PC-3 (cell line): ENCODE measurements at regions not wholly inside any gene's neighbourhood (a gene's known extent, or its start where the extent isn't known, plus 50 kb on each side); places are given as distances from the start of the nearest gene placed in this dataset.

Source experiments
- ATAC-seq: fragments of 200-7000 bp; cut with Tn5 transposase; 2 replicates; pipeline ENCODE4 v1.9.1; 2020; ENCODE audit warnings: mild to moderate bottlenecking, moderate library complexity
- BruUV-seq: library from RNA; stranded (reverse); fragments of 400-500 nt; replicated peaks from 2 replicates; lab custom pipeline; 2021; lab: Mats Ljungman, UMichigan
- CTCF ChIA-PET: fragments of 300-600 bp; sonication (Branson Sonifier 250); formaldehyde crosslinking; loops from one replicate; lab custom pipeline; 2022; ENCODE audit warnings: antibody characterized with exemption; lab: Charles Lee
- POLR2A ChIA-PET: fragments of 300-600 bp; sonication (Branson Sonifier 250); formaldehyde crosslinking; loops from one replicate; lab custom pipeline; 2022; ENCODE audit warnings: antibody characterized with exemption; ENCODE audit not compliant: unreplicated experiment; lab: Charles Lee
- DNase-seq: peaks from one replicate; pipeline ENCODE4 v3.0.0-alpha.2; 2015
- H2AFZ ChIP-seq: fragments of 300-600 bp; sonication (generic); 2 replicates; pipeline ENCODE4 v1.6.0; 2016; ENCODE audit warnings: antibody characterized with exemption, low read length
- H3F3A ChIP-seq: fragments of 300-600 bp; sonication (generic); one replicate; pipeline ENCODE4 v1.6.0; 2017; ENCODE audit warnings: antibody characterized with exemption, low read length, control low read depth, mild to moderate bottlenecking; ENCODE audit not compliant: unreplicated experiment
- H3K27ac ChIP-seq: fragments of 300-600 bp; sonication (generic); 2 replicates; pipeline ENCODE4 v1.5.1; 2016; ENCODE audit warnings: mild to moderate bottlenecking, low read length
- H3K27me3 ChIP-seq: fragments of 300-600 bp; sonication (generic); 2 replicates; pipeline ENCODE4 v1.6.1; 2016; ENCODE audit warnings: low read length, mixed read lengths
- H3K36me3 ChIP-seq: fragments of 300-600 bp; sonication (generic); 2 replicates; pipeline ENCODE4 v1.6.1; 2016; ENCODE audit warnings: low read depth, mixed run types, low read length, mixed read lengths
- H3K4me1 ChIP-seq: fragments of 300-600 bp; sonication (generic); 2 replicates; pipeline ENCODE4 v1.5.1; 2016; ENCODE audit warnings: low read length; ENCODE audit not compliant: insufficient read depth
- H3K4me2 ChIP-seq: fragments of 300-600 bp; sonication (generic); 2 replicates; pipeline ENCODE4 v1.6.0; 2016; ENCODE audit warnings: low read length
- H3K4me3 ChIP-seq: fragments of 300-600 bp; sonication (generic); 2 replicates; pipeline ENCODE4 v1.5.1; 2016; ENCODE audit warnings: mild to moderate bottlenecking, low read length, mixed read lengths
- H3K79me2 ChIP-seq: fragments of 300-600 bp; sonication (generic); 2 replicates; pipeline ENCODE4 v1.6.1; 2017; ENCODE audit warnings: low read length, mixed read lengths
- H3K9ac ChIP-seq: fragments of 300-600 bp; sonication (generic); 2 replicates; pipeline ENCODE4 v1.6.0; 2016; ENCODE audit warnings: mild to moderate bottlenecking, low read length
- H3K9me2 ChIP-seq: fragments of 300-600 bp; sonication (generic); replicated peaks from 2 replicates; pipeline ENCODE4 v1.6.1; 2016; ENCODE audit warnings: mixed run types, low read length, mixed read lengths
- H3K9me3 ChIP-seq: fragments of 300-600 bp; sonication (generic); 2 replicates; pipeline ENCODE4 v1.6.1; 2016; ENCODE audit warnings: low read length, mixed read lengths
- H4K20me1 ChIP-seq: fragments of 300-600 bp; sonication (generic); 2 replicates; pipeline ENCODE4 v1.6.1; 2016; ENCODE audit warnings: low read length, mixed read lengths
- EZH2 ChIP-seq: fragments of 300-600 bp; sonication (generic); IDR thresholded peaks from one replicate; pipeline ENCODE4 v1.6.1; 2017; ENCODE audit warnings: antibody characterized with exemption, mild to moderate bottlenecking, low read length; ENCODE audit not compliant: unreplicated experiment
- EZH2phosphoT487 ChIP-seq: fragments of 300-600 bp; sonication (generic); IDR thresholded peaks from 2 replicates; pipeline ENCODE4 v1.6.1; 2018; ENCODE audit warnings: mild to moderate bottlenecking, antibody characterized with exemption, low read length, borderline replicate concordance
- intact Hi-C: fragments of 100-400 bp; cut with micrococcal nuclease; formaldehyde crosslinking; loops from 2 replicates; pipeline ENCODE4 v1.9.0; 2023
- TF ChIP-seq, protein P1 (sequence below): fragments of 300-600 bp; sonication (generic); conservative IDR thresholded peaks from 2 replicates; pipeline ENCODE4 v1.5.1; 2017; ENCODE audit warnings: antibody characterized with exemption, low read depth, mild to moderate bottlenecking, low read length

DNA sequence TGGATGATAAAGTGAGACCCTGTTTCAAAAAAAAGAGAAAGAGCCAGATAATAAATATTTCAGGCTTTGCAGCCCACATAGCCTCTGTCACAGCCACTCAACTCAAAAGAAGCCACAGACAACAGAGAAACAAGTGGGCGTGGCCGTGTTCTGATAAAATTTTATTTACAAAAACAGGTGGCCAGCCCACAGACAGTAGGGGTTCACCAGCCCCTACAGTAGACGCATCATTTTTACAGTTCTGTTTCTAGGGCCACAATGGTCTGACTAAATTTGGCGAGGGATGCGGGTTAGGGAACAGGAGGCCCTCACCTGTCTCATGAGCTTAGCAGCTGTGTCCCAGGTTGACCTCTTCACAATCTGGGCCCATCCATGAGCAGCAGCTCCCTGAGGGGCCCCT, 59.5 kb downstream of the ARHGEF18 start:
- ChIA-PET CTCF (no interaction called here), POLR2A (no interaction called here)
- intact Hi-C loops = no loop called here
- Histone ChIP-seq H3K9me2 (no peaks in the 10 kb centered on the region), H3K27me3 (no peaks in the 10 kb centered on the region), H2AFZ (no peak overlapping the region), H3K4me1 (no peaks in the 10 kb centered on the region), H3K4me2 (no peak overlapping the region), H3K79me2 (peaks cover 82% of the 10 kb centered on the region), H3K36me3 (peaks cover 4% of the 10 kb centered on the region; the same call in 1 of the 2 replicates), H4K20me1 (0 out of 2 replicates have a peak, but pooled peaks cover 5% of the 10 kb centered on the region), H3K9ac (no peak overlapping the region), H3K27ac (no peak overlapping the region), H3K9me3 (no peaks in the 10 kb centered on the region), H3F3A (no peaks in the 10 kb centered on the region), H3K4me3 (no peak overlapping the region)
- BruUV-seq = no TSS peak
- DNase-seq (no peak), ATAC-seq (no peak)
- TF ChIP-seq, protein P1, sequence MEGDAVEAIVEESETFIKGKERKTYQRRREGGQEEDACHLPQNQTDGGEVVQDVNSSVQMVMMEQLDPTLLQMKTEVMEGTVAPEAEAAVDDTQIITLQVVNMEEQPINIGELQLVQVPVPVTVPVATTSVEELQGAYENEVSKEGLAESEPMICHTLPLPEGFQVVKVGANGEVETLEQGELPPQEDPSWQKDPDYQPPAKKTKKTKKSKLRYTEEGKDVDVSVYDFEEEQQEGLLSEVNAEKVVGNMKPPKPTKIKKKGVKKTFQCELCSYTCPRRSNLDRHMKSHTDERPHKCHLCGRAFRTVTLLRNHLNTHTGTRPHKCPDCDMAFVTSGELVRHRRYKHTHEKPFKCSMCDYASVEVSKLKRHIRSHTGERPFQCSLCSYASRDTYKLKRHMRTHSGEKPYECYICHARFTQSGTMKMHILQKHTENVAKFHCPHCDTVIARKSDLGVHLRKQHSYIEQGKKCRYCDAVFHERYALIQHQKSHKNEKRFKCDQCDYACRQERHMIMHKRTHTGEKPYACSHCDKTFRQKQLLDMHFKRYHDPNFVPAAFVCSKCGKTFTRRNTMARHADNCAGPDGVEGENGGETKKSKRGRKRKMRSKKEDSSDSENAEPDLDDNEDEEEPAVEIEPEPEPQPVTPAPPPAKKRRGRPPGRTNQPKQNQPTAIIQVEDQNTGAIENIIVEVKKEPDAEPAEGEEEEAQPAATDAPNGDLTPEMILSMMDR = no peak
- no peak for TF ChIP-seq EZH2
- no peak for TF ChIP-seq EZH2phosphoT487

DNA sequence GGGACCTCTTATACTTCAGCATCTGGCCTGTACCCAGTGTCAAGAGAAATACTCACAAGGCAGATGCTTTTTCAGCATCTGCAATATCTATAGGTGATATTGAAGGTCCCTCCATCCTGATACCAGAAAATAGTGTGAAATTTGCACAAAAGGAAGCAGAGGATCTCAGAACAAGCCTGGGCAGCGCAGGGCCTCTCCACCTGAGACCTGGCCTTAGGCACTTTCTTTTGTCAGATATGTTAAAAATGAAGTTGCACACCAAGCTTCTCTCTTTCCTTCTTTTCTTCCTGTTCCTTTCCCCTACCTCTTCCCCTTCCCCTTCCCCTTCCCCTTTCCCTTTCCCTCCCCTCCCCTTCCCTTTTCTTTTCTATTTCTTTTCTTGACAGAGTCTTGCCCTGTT, 62.2 kb downstream of the ARHGEF18 start:
- Histone ChIP-seq H3K27me3 (no peaks in the 10 kb centered on the region), H4K20me1 (0 out of 2 replicates have a peak, but pooled peaks cover 5% of the 10 kb centered on the region), H2AFZ (no peak overlapping the region), H3K9me2 (no peaks in the 10 kb centered on the region), H3K4me1 (no peaks in the 10 kb centered on the region), H3F3A (no peaks in the 10 kb centered on the region), H3K4me2 (no peak overlapping the region), H3K79me2 (peaks cover 74% of the 10 kb centered on the region), H3K9ac (no peak overlapping the region), H3K9me3 (no peaks in the 10 kb centered on the region), H3K27ac (no peak overlapping the region), H3K36me3 (peaks cover 4% of the 10 kb centered on the region; the same call in 1 of the 2 replicates), H3K4me3 (no peak overlapping the region)
- ChIA-PET CTCF (no interaction called here), POLR2A (no interaction called here)
- no peak for TF ChIP-seq EZH2
- TF ChIP-seq EZH2phosphoT487 = no peak
- TF ChIP-seq, protein P1 = no peak
- BruUV-seq = no TSS peak
- ATAC-seq = no peak
- intact Hi-C loops = no loop called here
- DNase-seq = no peak

DNA sequence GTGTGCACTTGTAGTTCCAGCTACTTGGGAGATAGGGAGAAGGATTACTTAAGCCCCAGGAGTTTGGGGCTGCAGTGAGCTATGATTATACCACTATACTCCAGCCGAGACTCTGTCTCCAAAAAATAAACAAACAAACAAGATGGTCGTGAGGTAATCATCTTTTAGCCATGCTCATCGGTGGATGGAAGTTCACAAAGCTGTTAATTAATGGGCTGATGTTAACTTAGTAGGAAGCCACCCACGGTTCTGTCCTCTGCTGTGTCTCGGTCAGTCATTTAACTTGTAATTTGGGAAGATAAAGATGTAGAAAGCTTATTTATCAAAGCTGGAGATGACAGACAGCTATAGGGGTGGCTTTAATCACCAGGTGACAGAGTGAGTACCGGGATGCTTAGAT, 64.9 kb downstream of the ARHGEF18 start:
- Histone ChIP-seq H3F3A (no peaks in the 10 kb centered on the region), H3K4me1 (no peaks in the 10 kb centered on the region), H4K20me1 (0 out of 2 replicates have a peak, but pooled peaks cover 5% of the 10 kb centered on the region), H3K36me3 (peaks cover 4% of the 10 kb centered on the region; the same call in 1 of the 2 replicates), H3K9ac (no peak overlapping the region), H3K79me2 (peaks cover 68% of the 10 kb centered on the region), H3K4me3 (no peak overlapping the region), H3K9me3 (no peaks in the 10 kb centered on the region), H3K27ac (no peak overlapping the region), H3K27me3 (no peaks in the 10 kb centered on the region), H3K4me2 (no peak overlapping the region), H2AFZ (no peak overlapping the region), H3K9me2 (no peaks in the 10 kb centered on the region)
- ChIA-PET CTCF (no interaction called here), POLR2A (no interaction called here)
- no TSS peak for BruUV-seq
- TF ChIP-seq EZH2phosphoT487 (no peak), EZH2 (no peak)
- TF ChIP-seq, protein P1 = no peak
- no peak for ATAC-seq
- intact Hi-C loops = no loop called here
- DNase-seq = no peak
